ENCODE measurements at regions not wholly inside any gene's neighbourhood (a gene's known extent, or its start where the extent isn't known, plus 50 kb on each side); places are given as distances from the start of the nearest gene placed in this dataset.

- TF ChIP-seq, protein P1, sequence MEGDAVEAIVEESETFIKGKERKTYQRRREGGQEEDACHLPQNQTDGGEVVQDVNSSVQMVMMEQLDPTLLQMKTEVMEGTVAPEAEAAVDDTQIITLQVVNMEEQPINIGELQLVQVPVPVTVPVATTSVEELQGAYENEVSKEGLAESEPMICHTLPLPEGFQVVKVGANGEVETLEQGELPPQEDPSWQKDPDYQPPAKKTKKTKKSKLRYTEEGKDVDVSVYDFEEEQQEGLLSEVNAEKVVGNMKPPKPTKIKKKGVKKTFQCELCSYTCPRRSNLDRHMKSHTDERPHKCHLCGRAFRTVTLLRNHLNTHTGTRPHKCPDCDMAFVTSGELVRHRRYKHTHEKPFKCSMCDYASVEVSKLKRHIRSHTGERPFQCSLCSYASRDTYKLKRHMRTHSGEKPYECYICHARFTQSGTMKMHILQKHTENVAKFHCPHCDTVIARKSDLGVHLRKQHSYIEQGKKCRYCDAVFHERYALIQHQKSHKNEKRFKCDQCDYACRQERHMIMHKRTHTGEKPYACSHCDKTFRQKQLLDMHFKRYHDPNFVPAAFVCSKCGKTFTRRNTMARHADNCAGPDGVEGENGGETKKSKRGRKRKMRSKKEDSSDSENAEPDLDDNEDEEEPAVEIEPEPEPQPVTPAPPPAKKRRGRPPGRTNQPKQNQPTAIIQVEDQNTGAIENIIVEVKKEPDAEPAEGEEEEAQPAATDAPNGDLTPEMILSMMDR (IDR thresholded peaks at IDR 0.05; ENCODE audit: unreplicated experiment), result no peak
- no peak overlapping the region for H3K27ac Mint-ChIP-seq (ENCODE audit: unreplicated experiment)
- H3K9me3 Mint-ChIP-seq (ENCODE audit: low read depth, unreplicated experiment), result peaks cover 3% of the 10 kb centered on the region
- CTCF ChIA-PET, result no interaction called here
- H3K4me3 Mint-ChIP-seq (ENCODE audit: low read depth, unreplicated experiment), result no peak overlapping the region
- intact Hi-C loops (cut with micrococcal nuclease; ENCODE audit: unreplicated experiment), result no loop called here
- no peaks in the 10 kb centered on the region for H3K36me3 Mint-ChIP-seq (ENCODE audit: insufficient read depth, unreplicated experiment)
- DNase-seq, result no peak
- no peaks in the 10 kb centered on the region for H3K27me3 Mint-ChIP-seq (ENCODE audit: unreplicated experiment)
- BruUV-seq (replicated peaks), result no TSS peak
- no peaks in the 10 kb centered on the region for H3K4me1 Mint-ChIP-seq (ENCODE audit: low read depth, unreplicated experiment)
Measured at GRCh38 chr13:61002686-61003085, 413.0 kb downstream of the PCDH20 start.

DNA sequence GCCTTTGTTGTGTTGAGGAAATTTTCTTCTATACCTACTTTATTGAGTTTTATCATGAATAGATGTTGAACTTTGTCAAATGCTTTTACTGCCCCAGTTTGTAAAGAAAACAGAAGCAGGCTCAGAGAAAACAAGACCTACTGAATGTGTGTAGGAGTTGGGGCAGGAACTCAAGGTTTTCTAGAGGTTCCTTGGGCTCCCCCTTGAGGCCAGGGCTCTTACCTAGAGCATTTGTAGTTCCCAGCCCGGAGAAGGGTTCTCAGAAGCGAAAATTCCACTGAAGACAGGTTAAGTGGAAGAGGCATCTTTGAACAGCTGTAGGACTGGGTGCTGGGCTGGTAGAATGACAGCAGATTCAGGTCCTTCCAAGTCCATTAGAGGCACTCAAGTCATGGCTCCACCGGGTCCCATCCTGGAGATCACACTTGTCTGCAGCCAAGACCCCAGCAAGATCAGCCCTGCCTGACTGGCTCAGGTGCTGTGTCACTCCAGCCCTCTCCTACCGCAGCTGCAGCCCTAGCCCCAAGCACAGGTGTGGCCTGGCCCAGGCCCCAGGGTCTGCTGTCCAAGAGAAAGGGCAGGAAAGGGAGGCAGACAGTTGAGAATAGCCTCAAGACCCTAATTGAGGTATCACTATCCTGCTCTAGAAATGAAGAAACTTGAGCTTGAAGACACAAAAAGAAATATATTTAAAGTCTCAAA lies 425.5 kb downstream of the PCDH20 start:
- intact Hi-C loops (cut with micrococcal nuclease; ENCODE audit: unreplicated experiment), result no loop called here
- no peaks in the 10 kb centered on the region for H3K27me3 Mint-ChIP-seq (ENCODE audit: unreplicated experiment)
- TF ChIP-seq, protein P1 (IDR thresholded peaks at IDR 0.05; ENCODE audit: unreplicated experiment), result no peak
- H3K9me3 Mint-ChIP-seq (ENCODE audit: low read depth, unreplicated experiment), result no peaks in the 10 kb centered on the region
- no TSS peak for BruUV-seq (replicated peaks)
- H3K4me1 Mint-ChIP-seq (ENCODE audit: low read depth, unreplicated experiment), result no peaks in the 10 kb centered on the region
- H3K36me3 Mint-ChIP-seq (ENCODE audit: insufficient read depth, unreplicated experiment), result no peaks in the 10 kb centered on the region
- H3K4me3 Mint-ChIP-seq (ENCODE audit: low read depth, unreplicated experiment), result no peak overlapping the region
- CTCF ChIA-PET, result no interaction called here
- no peak for DNase-seq
- H3K27ac Mint-ChIP-seq (ENCODE audit: unreplicated experiment), result no peak overlapping the region

DNA sequence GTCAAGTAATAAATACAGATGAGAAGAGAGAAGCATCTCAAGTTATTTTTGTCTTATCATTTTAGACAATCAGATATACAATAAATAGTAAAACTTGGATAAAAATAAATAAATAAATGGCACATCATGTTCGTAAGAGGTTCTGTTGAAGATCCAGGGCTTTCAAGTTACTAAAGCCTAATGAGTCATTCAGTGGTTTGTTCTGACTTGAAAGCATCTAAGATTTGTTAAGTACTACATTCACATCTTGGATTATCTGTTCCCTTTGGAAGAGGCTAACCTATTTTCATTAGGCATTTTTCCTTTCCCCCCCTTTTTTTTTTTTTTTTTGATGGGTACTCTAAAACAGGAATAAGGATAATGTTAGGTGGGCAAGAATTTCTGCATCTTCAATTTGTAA lies 429.3 kb downstream of the PCDH20 start:
- no peak for DNase-seq
- intact Hi-C loops (cut with micrococcal nuclease; ENCODE audit: unreplicated experiment), result no loop called here
- no TSS peak for BruUV-seq (replicated peaks)
- no peak overlapping the region for H3K4me3 Mint-ChIP-seq (ENCODE audit: low read depth, unreplicated experiment)
- H3K4me1 Mint-ChIP-seq (ENCODE audit: low read depth, unreplicated experiment), result no peaks in the 10 kb centered on the region
- no peaks in the 10 kb centered on the region for H3K9me3 Mint-ChIP-seq (ENCODE audit: low read depth, unreplicated experiment)
- H3K27ac Mint-ChIP-seq (ENCODE audit: unreplicated experiment), result no peak overlapping the region
- TF ChIP-seq, protein P1 (IDR thresholded peaks at IDR 0.05; ENCODE audit: unreplicated experiment), result no peak
- no peaks in the 10 kb centered on the region for H3K27me3 Mint-ChIP-seq (ENCODE audit: unreplicated experiment)
- no peaks in the 10 kb centered on the region for H3K36me3 Mint-ChIP-seq (ENCODE audit: insufficient read depth, unreplicated experiment)
- CTCF ChIA-PET, result no interaction called here

GRCh38 chr13:60981407-60981806 lies 434.2 kb downstream of the PCDH20 start:
- no peaks in the 10 kb centered on the region for H3K9me3 Mint-ChIP-seq (ENCODE audit: low read depth, unreplicated experiment)
- CTCF ChIA-PET, result no interaction called here
- H3K36me3 Mint-ChIP-seq (ENCODE audit: insufficient read depth, unreplicated experiment), result no peaks in the 10 kb centered on the region
- no peak overlapping the region for H3K27ac Mint-ChIP-seq (ENCODE audit: unreplicated experiment)
- no peaks in the 10 kb centered on the region for H3K27me3 Mint-ChIP-seq (ENCODE audit: unreplicated experiment)
- no peaks in the 10 kb centered on the region for H3K4me1 Mint-ChIP-seq (ENCODE audit: low read depth, unreplicated experiment)
- BruUV-seq (replicated peaks), result no TSS peak
- TF ChIP-seq, protein P1 (IDR thresholded peaks at IDR 0.05; ENCODE audit: unreplicated experiment), result no peak
- H3K4me3 Mint-ChIP-seq (ENCODE audit: low read depth, unreplicated experiment), result no peak overlapping the region
- intact Hi-C loops (cut with micrococcal nuclease; ENCODE audit: unreplicated experiment), result no loop called here
- DNase-seq, result no peak

Data from Calu3 (cell line).